GM18499 (cell line): ENCODE measurements at regions not wholly inside any gene's neighbourhood (a gene's known extent, or its start where the extent isn't known, plus 50 kb on each side); places are given as distances from the start of the nearest gene placed in this dataset.
"Not testable (repeated sequence)": the region's sequence is repeated elsewhere in the genome, so short reads cannot be mapped to it uniquely, and the experiment has no call there.

Experiments used
- ATAC-seq: cut with Tn5 transposase; IDR thresholded peaks from one replicate; pipeline ENCODE4 v1.9.1; 2021; ENCODE audit warnings: moderate number of reproducible peaks; ENCODE audit not compliant: insufficient read depth, unreplicated experiment

DNA sequence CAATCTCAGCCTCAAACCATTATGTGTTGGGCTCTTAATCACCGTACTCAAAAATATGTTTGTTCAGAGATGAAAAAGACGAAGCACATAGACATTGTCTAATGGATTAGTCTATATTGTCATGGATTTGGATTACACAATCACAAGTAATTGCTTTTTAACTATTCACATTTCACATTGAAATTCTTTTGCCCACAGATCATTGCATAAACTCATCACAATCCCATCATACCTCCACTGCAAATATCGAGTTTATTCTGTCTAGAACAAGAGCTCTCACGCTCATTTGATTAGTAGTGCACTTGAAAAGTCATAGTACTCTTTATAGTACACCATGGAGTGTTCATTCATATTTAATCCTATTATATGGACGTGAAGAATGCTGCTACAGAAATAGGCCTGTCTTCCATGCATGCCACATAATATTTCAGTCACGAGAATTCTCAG lies 97.9 kb upstream of the SOX11 start:
- no peak for ATAC-seq

DNA sequence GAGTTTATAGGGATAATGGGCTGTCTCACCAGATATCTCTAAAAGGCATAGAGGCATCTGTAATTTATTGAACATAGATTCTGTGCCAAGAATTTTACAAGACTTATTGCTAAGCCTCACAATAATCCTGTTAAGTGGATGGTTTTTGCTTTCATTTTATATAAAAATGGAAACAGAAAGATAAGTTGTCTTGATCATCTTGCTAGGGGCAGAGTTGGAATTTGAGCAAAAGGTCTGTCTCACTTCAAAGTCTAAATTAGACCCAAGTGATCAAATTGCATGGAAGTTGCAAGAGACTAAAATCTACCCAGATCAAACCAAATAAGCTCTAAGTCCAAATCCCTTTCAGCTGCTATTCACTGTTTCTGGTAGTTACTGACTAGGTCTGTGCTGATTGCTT lies 95.3 kb upstream of the SOX11 start:
- ATAC-seq, result no peak

DNA sequence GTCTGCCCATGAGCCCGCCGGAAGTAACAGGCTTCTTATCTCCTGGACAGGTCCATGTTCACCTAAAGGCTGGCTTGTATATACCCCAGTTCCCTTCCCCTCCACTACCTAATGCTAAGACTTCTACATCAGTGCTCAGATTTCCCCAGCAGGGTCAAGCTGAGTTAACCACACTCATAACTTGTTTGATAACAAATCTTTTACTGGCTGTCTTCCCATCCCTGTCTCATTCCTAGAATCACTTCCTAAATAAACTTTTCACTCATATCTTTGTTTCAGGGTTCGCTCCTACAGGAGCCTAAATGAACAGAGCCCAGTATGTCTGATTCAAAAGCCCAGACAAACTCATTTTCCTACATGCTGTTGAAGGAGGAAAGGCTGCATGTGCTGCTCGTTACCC lies 94.0 kb upstream of the SOX11 start:
- ATAC-seq, result no peak

DNA sequence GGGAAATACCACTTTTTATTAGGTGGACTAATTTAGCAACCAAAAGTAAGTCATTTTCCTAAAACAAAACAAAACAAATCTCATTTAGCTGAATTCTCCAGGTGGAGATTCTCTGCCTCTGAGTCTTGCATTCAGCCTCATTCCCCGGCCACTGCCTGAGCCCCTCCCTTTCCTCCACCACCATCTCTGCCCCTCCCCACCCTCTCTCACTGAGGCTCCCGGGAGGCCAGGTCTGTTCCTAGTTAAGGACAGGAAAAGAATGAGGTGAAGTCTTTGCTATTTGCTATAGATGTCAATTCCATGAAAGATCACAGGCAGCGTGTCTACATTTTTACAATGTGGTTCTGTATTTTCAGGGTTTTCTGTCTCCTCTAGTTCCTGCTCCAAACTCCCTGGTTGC lies 83.0 kb upstream of the SOX11 start:
- no peak for ATAC-seq

DNA sequence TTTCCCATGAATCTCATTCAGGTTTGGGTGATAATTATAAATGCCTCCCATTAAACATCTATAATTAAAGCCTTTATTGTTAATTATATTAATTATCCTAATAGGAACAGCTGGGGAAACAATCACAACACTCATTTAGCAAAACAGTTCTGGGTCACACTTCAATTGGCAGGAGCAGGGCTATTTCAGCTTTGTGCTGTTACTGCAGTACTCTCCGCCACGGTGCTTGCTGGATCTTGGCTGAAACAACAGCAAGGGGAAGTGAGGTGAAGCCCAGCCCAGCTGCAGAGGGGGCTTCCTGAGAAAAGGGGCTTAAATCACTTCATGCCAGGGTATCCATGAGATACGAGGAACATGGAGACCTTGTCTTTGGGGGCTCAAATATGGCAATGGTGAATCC lies 79.5 kb upstream of the SOX11 start:
- no peak for ATAC-seq

DNA sequence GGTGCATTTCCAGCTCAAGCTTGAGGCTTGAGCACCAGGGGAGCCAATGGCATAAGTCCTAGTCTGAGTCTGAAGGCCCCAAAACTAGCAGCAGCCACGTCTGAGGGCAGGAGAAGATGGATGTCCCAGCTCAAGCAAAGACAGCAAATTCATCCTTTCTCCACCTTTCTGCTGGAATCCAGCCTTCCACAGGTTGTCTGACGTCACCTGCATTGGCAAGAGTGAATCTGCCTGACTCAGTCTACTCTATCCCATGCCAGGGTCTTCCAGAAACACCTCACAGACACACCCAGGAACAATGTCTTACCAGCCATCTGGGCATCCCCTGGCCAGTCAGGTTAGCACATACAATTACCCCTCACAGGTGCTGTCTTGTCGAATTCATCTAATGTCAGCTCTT lies 76.2 kb upstream of the SOX11 start:
- no peak for ATAC-seq

DNA sequence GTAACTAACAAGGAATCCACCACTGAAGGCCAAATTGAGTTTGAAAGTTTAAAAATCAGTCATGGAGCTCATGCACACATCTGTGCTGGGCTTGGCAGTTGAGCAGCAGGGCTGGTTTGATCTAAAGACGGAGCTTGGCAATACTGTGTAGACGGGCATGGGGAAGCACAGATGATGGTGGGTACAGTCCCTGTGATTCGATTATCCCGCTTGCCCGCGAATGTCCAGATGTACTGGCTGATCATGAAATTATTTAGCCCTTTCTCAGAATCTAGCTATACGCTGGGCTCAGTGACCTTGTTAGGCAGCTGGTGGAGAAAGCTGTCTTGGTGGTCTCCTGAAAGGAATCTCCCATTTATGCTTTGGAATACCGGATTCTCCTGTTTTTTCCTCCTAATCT lies 74.8 kb upstream of the SOX11 start:
- ATAC-seq, result no peak

DNA sequence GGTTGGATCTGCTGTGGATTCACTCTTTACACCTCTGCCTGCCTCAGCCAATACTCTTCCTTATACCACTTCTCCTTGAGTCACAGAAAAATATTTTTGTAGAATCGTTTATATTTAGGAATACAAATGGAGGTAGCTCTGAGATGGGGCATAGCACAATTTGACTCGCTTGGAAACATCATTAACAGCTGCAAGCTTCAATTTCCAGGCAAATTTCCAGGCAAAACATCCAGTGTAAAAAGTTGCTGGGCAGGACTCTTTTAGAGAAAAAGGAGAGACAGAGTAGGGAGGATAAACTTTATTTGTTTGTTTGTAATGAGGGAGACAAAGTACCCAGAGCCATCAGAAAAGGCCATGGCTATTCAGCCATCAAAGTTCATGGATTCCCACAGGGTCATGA lies 74.4 kb upstream of the SOX11 start:
- ATAC-seq, result no peak

DNA sequence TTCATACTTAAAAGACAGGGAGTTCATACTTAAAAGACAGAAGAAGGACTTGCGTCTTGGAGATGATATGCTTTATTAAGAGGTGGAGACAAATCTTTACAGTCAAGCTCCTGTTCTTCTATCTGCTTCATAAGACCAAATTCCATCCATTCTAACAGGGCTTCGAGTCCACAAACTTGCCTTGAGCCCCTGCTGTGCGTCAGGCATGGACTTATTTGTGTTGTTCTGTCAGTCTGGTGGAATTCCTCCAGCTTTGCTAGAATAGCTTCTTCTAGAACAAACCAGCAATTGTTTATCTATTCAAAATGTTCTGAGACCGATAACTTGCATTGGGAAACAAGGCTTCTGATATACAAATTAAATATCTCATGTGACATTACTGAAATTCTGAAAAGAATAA lies 73.9 kb upstream of the SOX11 start:
- ATAC-seq, result no peak

DNA sequence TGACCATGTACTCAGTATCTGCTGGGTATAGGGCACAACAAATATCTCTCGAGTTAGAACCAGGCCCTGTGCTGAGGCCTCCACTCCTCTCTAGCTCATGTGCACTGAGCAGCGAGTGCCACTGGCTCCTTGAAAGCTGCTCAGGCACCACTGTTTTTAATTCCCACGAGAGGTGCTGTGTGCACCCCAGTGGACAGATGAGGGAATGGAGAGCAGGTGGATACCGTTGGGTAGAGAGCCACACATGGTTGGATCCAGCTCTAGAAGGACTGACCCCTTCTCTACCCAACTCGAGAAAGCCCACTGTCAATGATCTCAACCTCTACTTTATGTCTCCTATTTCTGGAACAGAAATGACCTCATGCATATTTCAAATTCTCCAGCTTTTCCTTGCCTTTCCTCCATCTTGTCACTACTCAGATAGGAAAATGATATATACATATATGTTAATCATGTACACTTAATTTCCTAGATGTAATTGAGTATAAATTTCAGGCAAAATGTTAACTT lies 66.6 kb upstream of the SOX11 start:
- not testable (repeated sequence) for ATAC-seq

DNA sequence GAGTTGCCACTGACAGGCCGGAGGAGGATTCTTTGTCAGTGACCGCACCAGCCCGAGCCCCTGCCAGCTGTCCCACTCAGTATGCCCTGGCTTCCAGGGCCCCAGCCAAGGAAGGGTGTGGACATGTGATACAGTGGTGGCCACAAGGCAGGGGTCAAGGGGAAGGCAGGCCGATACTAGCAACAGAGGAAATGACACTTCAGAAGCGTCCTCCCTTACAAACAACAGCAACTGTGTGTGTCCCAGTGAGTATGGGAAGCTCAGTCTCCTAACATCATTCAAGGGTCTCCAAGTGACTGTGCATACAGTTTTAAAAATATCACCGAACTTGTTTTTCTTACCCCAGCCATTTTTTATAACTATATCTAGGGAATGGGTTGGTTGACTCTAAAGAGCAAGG lies 63.7 kb upstream of the SOX11 start:
- not testable (repeated sequence) for ATAC-seq

DNA sequence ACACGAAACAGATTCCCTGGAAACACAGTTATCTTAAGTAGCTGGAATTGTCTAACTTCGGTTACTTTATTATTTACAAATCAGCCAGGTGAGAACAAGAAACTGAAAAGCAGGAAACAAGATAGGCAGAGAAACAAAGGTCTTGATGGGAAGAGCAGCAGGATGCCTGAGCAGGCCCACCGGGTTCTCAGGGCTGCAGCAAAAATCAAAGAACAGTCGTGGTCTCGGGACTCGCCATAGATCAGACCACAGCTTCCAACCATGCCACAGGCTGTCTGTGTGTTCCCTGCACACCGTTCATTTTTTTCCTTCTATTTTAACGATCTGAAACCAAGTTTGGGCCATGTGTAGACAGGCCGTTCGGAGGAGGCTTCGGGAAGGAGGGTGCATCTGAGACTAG lies 62.7 kb upstream of the SOX11 start:
- not testable (repeated sequence) for ATAC-seq

DNA sequence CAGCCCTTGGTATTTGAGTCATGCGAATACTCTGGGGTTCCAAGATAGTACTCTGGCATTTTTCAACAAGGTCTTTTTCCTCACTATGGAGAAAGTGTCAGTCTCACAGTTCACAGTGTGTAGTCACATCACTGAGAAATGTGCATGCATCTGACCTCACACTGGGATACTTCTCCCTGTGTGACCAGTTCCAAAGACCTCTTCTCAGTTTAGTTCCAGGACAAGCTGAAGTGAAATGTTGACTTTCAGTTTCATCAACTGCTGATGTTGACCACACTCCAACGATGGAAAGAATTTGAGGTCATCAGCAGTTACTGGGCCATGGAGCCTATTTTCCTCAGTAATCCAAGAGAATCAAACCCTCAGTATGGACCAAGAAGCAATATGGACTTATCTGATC lies 55.1 kb upstream of the SOX11 start:
- not testable (repeated sequence) for ATAC-seq
